Pancreas (tissue), 10 donors: ENCODE measurements at regions not wholly inside any gene's neighbourhood (a gene's known extent, or its start where the extent isn't known, plus 50 kb on each side); places are given as distances from the start of the nearest gene placed in this dataset.

Experiments
- ATAC-seq, 4 donors: fragments of 200-7000 bp; cut with Tn5 transposase; one replicate each; pipeline versions ENCODE4 v1.8.0 to v1.9.1; 2020; ENCODE audit warnings: mild to moderate bottlenecking in 4 of 4, moderate library complexity in 4 of 4
- DNase-seq, 6 donors: peaks; one replicate each; pipeline ENCODE4 v3.0.0-alpha.2; 2020
- FAIRE-seq: peaks from 2 replicates; lab custom pipeline; 2012; peaks lifted over from hg19 to GRCh38; lab: Jason Lieb, UNC
- H3K27ac ChIP-seq, 4 donors: fragments of 200-600 bp; sonication (generic); 1 replicate in 3 of 4; 2 replicates in 1 of 4; pipeline versions ENCODE4 v1.5.0 to v1.8.0; 2020
- H3K27me3 ChIP-seq, 4 donors: fragments of 200-600 bp; one replicate each; pipeline ENCODE4 v1.8.0; 2021
- H3K36me3 ChIP-seq, 3 donors: fragments of 200-600 bp; sonication (generic) in 1 of 3; one replicate each; pipeline versions ENCODE4 v1.5.0 to v1.8.0; 2020 to 2021
- H3K4me1 ChIP-seq, 3 donors: fragments of 200-600 bp; one replicate each; pipeline ENCODE4 v1.8.0; 2021
- H3K4me3 ChIP-seq, 4 donors: fragments of 200-600 bp; sonication (generic) in 2 of 4; one replicate each; pipeline versions ENCODE4 v1.5.0 to v1.8.0; 2020 to 2021
- H3K9me3 ChIP-seq, 4 donors: fragments of 200-600 bp; one replicate each; pipeline ENCODE4 v1.8.0; 2021
- WGBS, 2 donors: extraction: QIAGEN DNeasy Blood & Tissue Kit; methylation state at CpG; one replicate each; pipeline ENCODE4 v1.1.7; 2013; 5-methylcytosine and 5-hydroxymethylcytosine counted together
- intact Hi-C, 3 donors: fragments of 100-400 bp; cut with DNase I; formaldehyde crosslinking; loops; one replicate each; pipeline versions ENCODE4 v1.11.1 to v1.14.2; 2022
- TF ChIP-seq, protein P1 (sequence below), 4 donors: fragments of 200-600 bp; sonication (generic) in 3 of 4; IDR thresholded peaks; one replicate each; pipeline versions ENCODE4 v1.5.0 to v1.8.0; 2021; ENCODE audit warnings: antibody characterized with exemption in 4 of 4
- donor health status: healthy with polysubstance abuse.
- donor health status: DM: no; HTN: no; CAD: no; lungs with moderate emphysema.
- donor health status: DM: no; HTN: no; CAD: no.
- donor health status: control.
- donor health status: control.
- donor health status: Bipolar disorder and iron deficiency.
- donor health status: DM: yes; HTN: yes; CAD: no.
- donor health status: DM: no; HTN: no; CAD: no.
- donor health status: DM: no; HTN: no; CAD: no.
- donor health status: DM: yes; HTN: yes; CAD: no.

- WGBS, 2 donors: 50 to 54% methylated on average over 4 of the region's 4 CpGs
- intact Hi-C loops: no loop called here
- Histone ChIP-seq H3K4me3 (no peak overlapping the region), H3K27ac (no peak overlapping the region), H3K36me3 (no peaks in the 10 kb centered on the region), H3K4me1 (no peaks in the 10 kb centered on the region), H3K27me3 (no peaks in the 10 kb centered on the region), H3K9me3 (no peaks in the 10 kb centered on the region)
- TF ChIP-seq, protein P1, sequence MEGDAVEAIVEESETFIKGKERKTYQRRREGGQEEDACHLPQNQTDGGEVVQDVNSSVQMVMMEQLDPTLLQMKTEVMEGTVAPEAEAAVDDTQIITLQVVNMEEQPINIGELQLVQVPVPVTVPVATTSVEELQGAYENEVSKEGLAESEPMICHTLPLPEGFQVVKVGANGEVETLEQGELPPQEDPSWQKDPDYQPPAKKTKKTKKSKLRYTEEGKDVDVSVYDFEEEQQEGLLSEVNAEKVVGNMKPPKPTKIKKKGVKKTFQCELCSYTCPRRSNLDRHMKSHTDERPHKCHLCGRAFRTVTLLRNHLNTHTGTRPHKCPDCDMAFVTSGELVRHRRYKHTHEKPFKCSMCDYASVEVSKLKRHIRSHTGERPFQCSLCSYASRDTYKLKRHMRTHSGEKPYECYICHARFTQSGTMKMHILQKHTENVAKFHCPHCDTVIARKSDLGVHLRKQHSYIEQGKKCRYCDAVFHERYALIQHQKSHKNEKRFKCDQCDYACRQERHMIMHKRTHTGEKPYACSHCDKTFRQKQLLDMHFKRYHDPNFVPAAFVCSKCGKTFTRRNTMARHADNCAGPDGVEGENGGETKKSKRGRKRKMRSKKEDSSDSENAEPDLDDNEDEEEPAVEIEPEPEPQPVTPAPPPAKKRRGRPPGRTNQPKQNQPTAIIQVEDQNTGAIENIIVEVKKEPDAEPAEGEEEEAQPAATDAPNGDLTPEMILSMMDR (IDR thresholded peaks at IDR 0.05): no peak
- FAIRE-seq (no peak), ATAC-seq (peak; percentile 21 to 67 (median 42)), DNase-seq (no peak)
These were observed 1130.9 kb upstream of the PRKX start for GRCh38 chrX:4844376-4844775.

GRCh38 chrX:4841216-4841745 lies 1127.8 kb upstream of the PRKX start:
- TF ChIP-seq, protein P1 (IDR thresholded peaks at IDR 0.05): no peak
- intact Hi-C loops: no loop called here
- Histone ChIP-seq H3K27ac (no peak overlapping the region), H3K27me3 (no peaks in the 10 kb centered on the region), H3K4me3 (no peak overlapping the region), H3K9me3 (no peaks in the 10 kb centered on the region), H3K36me3 (no peaks in the 10 kb centered on the region), H3K4me1 (no peaks in the 10 kb centered on the region)
- FAIRE-seq (no peak), DNase-seq (no peak), ATAC-seq (no peak)
- WGBS, 2 donors: 24 to 28% methylated on average over 2 of the region's 2 CpGs

- no peaks in the 10 kb centered on the region for H3K27me3 ChIP-seq
- H3K27ac ChIP-seq: peak overlapping the region in 1 of 4 donors; percentile 34
- no peaks in the 10 kb centered on the region for H3K9me3 ChIP-seq
- TF ChIP-seq, protein P1 (IDR thresholded peaks at IDR 0.05): no peak
- no peak for ATAC-seq
- no peak for DNase-seq
- FAIRE-seq: peak; percentile 80
- WGBS, 2 donors: 56 to 67% methylated on average over 1 of the region's 1 CpG
- intact Hi-C loops: no loop called here
- peaks cover 0 to 5% (median 3%) of the 10 kb centered on the region in 3 donors for H3K4me1 ChIP-seq
- no peak overlapping the region for H3K4me3 ChIP-seq
- no peaks in the 10 kb centered on the region for H3K36me3 ChIP-seq
These were observed 1118.1 kb upstream of the PRKX start for GRCh38 chrX:4831574-4831973.

GRCh38 chrX:4830880-4831557 lies 1117.6 kb upstream of the PRKX start:
- ATAC-seq (peak; percentile 89 to 100 (median 98)), DNase-seq (peak in 3 of 6 donors; percentile 5 to 28 (median 16)), FAIRE-seq (no peak)
- WGBS, 2 donors: 21 to 27% methylated on average over 9 of the region's 9 CpGs
- H3K36me3 ChIP-seq: no peaks in the 10 kb centered on the region
- H3K4me1 ChIP-seq: peaks cover 0 to 5% (median 3%) of the 10 kb centered on the region in 3 donors
- H3K4me3 ChIP-seq: no peak overlapping the region
- no peaks in the 10 kb centered on the region for H3K27me3 ChIP-seq
- H3K9me3 ChIP-seq: no peaks in the 10 kb centered on the region
- intact Hi-C loops: no loop called here
- H3K27ac ChIP-seq: peak overlapping the region in 1 of 4 donors; percentile 34
- TF ChIP-seq, protein P1 (IDR thresholded peaks at IDR 0.05): no peak

DNA sequence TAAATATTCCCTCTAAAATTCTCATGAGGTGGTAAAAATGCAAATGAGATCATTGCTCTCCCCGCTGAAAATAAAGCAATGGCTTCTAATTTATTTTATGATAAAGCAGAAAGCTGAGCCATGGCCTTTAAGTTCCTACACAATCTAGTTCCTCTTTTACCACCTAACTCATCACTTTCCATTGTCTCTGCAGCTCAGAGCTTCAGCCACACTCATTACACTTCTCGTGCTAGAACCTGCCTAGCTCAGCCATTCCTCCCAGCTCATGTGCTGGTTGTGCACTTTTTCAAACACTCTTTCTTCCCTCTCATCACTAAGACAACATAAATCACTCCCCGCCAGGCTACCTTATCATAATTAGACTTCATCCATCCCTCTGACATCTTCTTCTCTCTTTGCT lies 1112.1 kb upstream of the PRKX start:
- TF ChIP-seq, protein P1 (IDR thresholded peaks at IDR 0.05): no peak
- Histone ChIP-seq H3K27me3 (no peaks in the 10 kb centered on the region), H3K4me3 (no peak overlapping the region), H3K36me3 (no peaks in the 10 kb centered on the region), H3K27ac (no peak overlapping the region), H3K4me1 (peaks cover 0 to 2% (median 1%) of the 10 kb centered on the region in 3 donors), H3K9me3 (no peaks in the 10 kb centered on the region)
- FAIRE-seq (no peak), ATAC-seq (peak in 2 of 4 donors; percentile 42 to 52), DNase-seq (no peak)
- WGBS, 2 donors: 61 to 72% methylated on average over 3 of the region's 3 CpGs
- intact Hi-C loops: no loop called here
